Endothelial cell of umbilical vein (primary cell): ENCODE measurements at regions not wholly inside any gene's neighbourhood (a gene's known extent, or its start where the extent isn't known, plus 50 kb on each side); places are given as distances from the start of the nearest gene placed in this dataset.

Experiments used
- BruUV-seq: library from RNA; stranded (reverse); fragments of 400-500 nt; replicated peaks from 2 replicates; lab custom pipeline; 2021; lab: Mats Ljungman, UMichigan
- CTCF ChIA-PET: fragments of 300-600, 350-600 bp; sonication (Branson Sonifier 250); formaldehyde crosslinking; loops from one replicate; lab custom pipeline; 2021; ENCODE audit warnings: antibody characterized with exemption, inconsistent platforms; lab: Charles Lee
- POLR2A ChIA-PET: fragments of 300-600, 350-600 bp; sonication (Branson Sonifier 250); formaldehyde crosslinking; loops from one replicate; lab custom pipeline; 2021; ENCODE audit warnings: antibody characterized with exemption, inconsistent platforms; lab: Charles Lee
- DNase-seq: peaks from one replicate; pipeline ENCODE4 v3.0.0-alpha.2; 2011; ENCODE audit warnings: low read depth, low spot score
- FAIRE-seq: peaks from 2 replicates; lab custom pipeline; 2011; peaks lifted over from hg19 to GRCh38; lab: Jason Lieb, UNC
- H2AFZ ChIP-seq: 2 replicates; pipeline ENCODE4 v1.6.0; 2012; ENCODE audit warnings: low read depth, low read length, control low read depth, inconsistent platforms
- H3K27ac ChIP-seq: 2 replicates; pipeline ENCODE4 v1.5.1; 2011; ENCODE audit warnings: low read depth, mild to moderate bottlenecking, control low read depth, low read length, moderate library complexity; ENCODE audit not compliant: insufficient read depth
- H3K27me3 ChIP-seq, 2 experiments: 2 replicates each; pipeline versions ENCODE4 v1.6.0 to v1.6.1; 2011; ENCODE audit warnings: low read length in 2 of 2, mixed read lengths in 1 of 2; ENCODE audit not compliant: control insufficient read depth in 2 of 2, insufficient read depth in 2 of 2
- H3K36me3 ChIP-seq, 2 experiments: 2 replicates in 1 of 2; 3 replicates in 1 of 2; pipeline ENCODE4 v1.5.1; 2011; ENCODE audit warnings: low read length in 2 of 2, mild to moderate bottlenecking in 1 of 2, moderate library complexity in 1 of 2; ENCODE audit not compliant: control insufficient read depth in 2 of 2, insufficient read depth in 2 of 2; ENCODE audit errors: extremely low read depth in 1 of 2
- H3K4me1 ChIP-seq: 3 replicates; pipeline ENCODE4 v1.5.1; 2011; ENCODE audit warnings: mild to moderate bottlenecking, low read length; ENCODE audit not compliant: control insufficient read depth, insufficient read depth; ENCODE audit errors: extremely low read depth
- H3K4me2 ChIP-seq: 2 replicates; pipeline ENCODE4 v1.6.1; 2011; ENCODE audit warnings: low read length, control low read depth, mixed read lengths; ENCODE audit not compliant: insufficient read depth
- H3K4me3 ChIP-seq, 3 experiments: fragments of 200-600 bp in 1 of 3; sonication (generic), shearing (Covaris generic) in 1 of 3; replicated peaks in 1 of 3; 2 replicates each; pipeline ENCODE4 v1.5.1; 2011 to 2016; ENCODE audit warnings: control low read depth in 3 of 3, low read length in 3 of 3, mild to moderate bottlenecking in 2 of 3, inconsistent platforms in 1 of 3, low read depth in 1 of 3, moderate library complexity in 1 of 3; ENCODE audit not compliant: insufficient read depth in 1 of 3
- H3K79me2 ChIP-seq: 2 replicates; pipeline ENCODE4 v1.6.0; 2012; ENCODE audit warnings: low read length, inconsistent platforms; ENCODE audit not compliant: control insufficient read depth, insufficient read depth
- H3K9ac ChIP-seq: replicated peaks from 2 replicates; pipeline ENCODE3; 2011; ENCODE audit warnings: low read length, control low read depth; ENCODE audit not compliant: insufficient read depth; ENCODE audit errors: extremely low read depth
- H3K9me1 ChIP-seq: replicated peaks from 3 replicates; pipeline ENCODE4 v1.6.0; 2011; ENCODE audit warnings: mild to moderate bottlenecking, low read length; ENCODE audit not compliant: control insufficient read depth, insufficient read depth; ENCODE audit errors: extremely low read depth
- H3K9me3 ChIP-seq: replicated peaks from 2 replicates; pipeline ENCODE4 v1.5.1; 2012; ENCODE audit warnings: low read length, inconsistent platforms; ENCODE audit not compliant: control insufficient read depth, insufficient read depth
- H4K20me1 ChIP-seq: replicated peaks from 2 replicates; pipeline ENCODE3; 2011; ENCODE audit warnings: mild to moderate bottlenecking, low read length; ENCODE audit not compliant: control insufficient read depth, insufficient read depth; ENCODE audit errors: extremely low read depth
- EZH2 ChIP-seq: IDR thresholded peaks from 2 replicates; pipeline ENCODE4 v1.6.1; 2012; ENCODE audit warnings: borderline replicate concordance, low read depth, mild to moderate bottlenecking, moderate library complexity, low read length, inconsistent platforms; ENCODE audit not compliant: severe bottlenecking
- FOS ChIP-seq: IDR thresholded peaks from 2 replicates; pipeline ENCODE4 v1.6.1; 2011; ENCODE audit warnings: mild to moderate bottlenecking, low read length, moderate library complexity, borderline replicate concordance; ENCODE audit not compliant: insufficient read depth
- GATA2 ChIP-seq: IDR thresholded peaks from 2 replicates; pipeline ENCODE4 v1.7.0; 2011; ENCODE audit warnings: low read depth, mild to moderate bottlenecking, moderate library complexity, mixed read lengths, low read length; ENCODE audit not compliant: insufficient read length, insufficient read depth
- JUN ChIP-seq: IDR thresholded peaks from 2 replicates; pipeline ENCODE4 v1.6.1; 2011; ENCODE audit warnings: borderline replicate concordance, low read depth; ENCODE audit not compliant: insufficient read length, insufficient read depth
- MYC ChIP-seq: IDR thresholded peaks from one replicate; pipeline ENCODE4 v1.6.1; 2011; ENCODE audit warnings: mild to moderate bottlenecking, low read depth, low read length
- POLR2A ChIP-seq: IDR thresholded peaks from 2 replicates; pipeline ENCODE4 v1.6.1; 2012; ENCODE audit warnings: low read depth, mild to moderate bottlenecking, control low read depth, low read length
- POLR2AphosphoS5 ChIP-seq: IDR thresholded peaks from 2 replicates; pipeline ENCODE4 v1.6.1; 2012; ENCODE audit warnings: low read depth, mild to moderate bottlenecking, control low read depth, low read length, moderate library complexity; ENCODE audit not compliant: insufficient read depth
- dilution Hi-C: fragments of 300-500 bp; cut with MboI; formaldehyde crosslinking; loops from one replicate; pipeline ENCODE4 v1.15.0; 2019; ENCODE audit warnings: low sequenced_read_pairs; ENCODE audit not compliant: extremely low pct_ligation_motif_present
- intact Hi-C: fragments of 100-400 bp; cut with micrococcal nuclease; formaldehyde crosslinking; loops from one replicate; pipeline ENCODE4 v1.10.0; 2022
- TF ChIP-seq, protein P1 (sequence below): IDR thresholded peaks from 2 replicates; pipeline ENCODE4 v1.6.1; 2011; ENCODE audit not compliant: insufficient read depth, insufficient read length
- TF ChIP-seq, protein P2 (sequence below), 2 donors: IDR thresholded peaks; 1 replicate in 1 of 2; 2 replicates in 1 of 2; pipeline ENCODE4 v1.5.1; 2011; ENCODE audit warnings: low read length in 2 of 2, mild to moderate bottlenecking in 2 of 2, moderate library complexity in 2 of 2, control low read depth in 1 of 2, inconsistent platforms in 1 of 2, low read depth in 1 of 2; ENCODE audit not compliant: insufficient read depth in 1 of 2; ENCODE audit errors: extremely low read depth in 1 of 2

GRCh38 chr20:46823271-46823751 is 71.3 kb upstream of the EYA2 start:
- H3K27ac ChIP-seq, result no peak overlapping the region
- DNase-seq (no peak), FAIRE-seq (no peak)
- POLR2A ChIA-PET, result no interaction called here
- H3K9ac ChIP-seq, result no peak overlapping the region
- no peak overlapping the region for H3K4me2 ChIP-seq
- H3K4me3 ChIP-seq, result no peak overlapping the region
- H3K79me2 ChIP-seq, result no peaks in the 10 kb centered on the region
- H3K4me1 ChIP-seq, result no peaks in the 10 kb centered on the region
- no peaks in the 10 kb centered on the region for H3K27me3 ChIP-seq
- CTCF ChIA-PET, result no interaction called here
- no peaks in the 10 kb centered on the region for H4K20me1 ChIP-seq
- intact Hi-C loops (no loop called here), dilution Hi-C loops (no loop called here)
- no peaks in the 10 kb centered on the region for H3K9me3 ChIP-seq
- no peak overlapping the region for H2AFZ ChIP-seq
- TF ChIP-seq, protein P1, sequence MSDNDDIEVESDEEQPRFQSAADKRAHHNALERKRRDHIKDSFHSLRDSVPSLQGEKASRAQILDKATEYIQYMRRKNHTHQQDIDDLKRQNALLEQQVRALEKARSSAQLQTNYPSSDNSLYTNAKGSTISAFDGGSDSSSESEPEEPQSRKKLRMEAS, result no peak
- no peak for TF ChIP-seq MYC
- TF ChIP-seq POLR2AphosphoS5, result no peak
- TF ChIP-seq GATA2, result no peak
- TF ChIP-seq POLR2A, result no peak
- TF ChIP-seq FOS, result no peak
- no peak for TF ChIP-seq JUN
- H3K36me3 ChIP-seq, result no peaks in the 10 kb centered on the region
- H3K9me1 ChIP-seq, result no peaks in the 10 kb centered on the region
- BruUV-seq, result no TSS peak

- Histone ChIP-seq H3K27me3 (no peaks in the 10 kb centered on the region), H3K4me3 (no peak overlapping the region), H3K9me1 (no peaks in the 10 kb centered on the region), H2AFZ (no peak overlapping the region), H3K36me3 (no peaks in the 10 kb centered on the region), H4K20me1 (no peaks in the 10 kb centered on the region), H3K9me3 (no peaks in the 10 kb centered on the region), H3K79me2 (no peaks in the 10 kb centered on the region), H3K9ac (no peak overlapping the region), H3K4me1 (no peaks in the 10 kb centered on the region), H3K4me2 (no peak overlapping the region), H3K27ac (no peak overlapping the region)
- no TSS peak for BruUV-seq
- TF ChIP-seq JUN (no peak), GATA2 (no peak), MYC (no peak), EZH2 (no peak), POLR2A (no peak), POLR2AphosphoS5 (no peak), FOS (no peak)
- TF ChIP-seq, protein P1, result no peak
- TF ChIP-seq, protein P2, sequence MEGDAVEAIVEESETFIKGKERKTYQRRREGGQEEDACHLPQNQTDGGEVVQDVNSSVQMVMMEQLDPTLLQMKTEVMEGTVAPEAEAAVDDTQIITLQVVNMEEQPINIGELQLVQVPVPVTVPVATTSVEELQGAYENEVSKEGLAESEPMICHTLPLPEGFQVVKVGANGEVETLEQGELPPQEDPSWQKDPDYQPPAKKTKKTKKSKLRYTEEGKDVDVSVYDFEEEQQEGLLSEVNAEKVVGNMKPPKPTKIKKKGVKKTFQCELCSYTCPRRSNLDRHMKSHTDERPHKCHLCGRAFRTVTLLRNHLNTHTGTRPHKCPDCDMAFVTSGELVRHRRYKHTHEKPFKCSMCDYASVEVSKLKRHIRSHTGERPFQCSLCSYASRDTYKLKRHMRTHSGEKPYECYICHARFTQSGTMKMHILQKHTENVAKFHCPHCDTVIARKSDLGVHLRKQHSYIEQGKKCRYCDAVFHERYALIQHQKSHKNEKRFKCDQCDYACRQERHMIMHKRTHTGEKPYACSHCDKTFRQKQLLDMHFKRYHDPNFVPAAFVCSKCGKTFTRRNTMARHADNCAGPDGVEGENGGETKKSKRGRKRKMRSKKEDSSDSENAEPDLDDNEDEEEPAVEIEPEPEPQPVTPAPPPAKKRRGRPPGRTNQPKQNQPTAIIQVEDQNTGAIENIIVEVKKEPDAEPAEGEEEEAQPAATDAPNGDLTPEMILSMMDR (IDR thresholded peaks at IDR 0.05; ENCODE audit: extremely low read depth in 1 of 2, insufficient read depth in 1 of 2, low read depth in 1 of 2, low read length in 2 of 2), result no peak
- ChIA-PET POLR2A (no interaction called here), CTCF (no interaction called here)
- dilution Hi-C loops (no loop called here), intact Hi-C loops (no loop called here)
- no peak for DNase-seq
- FAIRE-seq, result no peak
Observed at GRCh38 chr20:46823753-46824152, 70.9 kb upstream of the EYA2 start.
